G401.6 (cell line): ENCODE measurements at regions not wholly inside any gene's neighbourhood (a gene's known extent, or its start where the extent isn't known, plus 50 kb on each side); places are given as distances from the start of the nearest gene placed in this dataset.
A peak's percentile ranks its signal among the peaks of the same experiment; 100 is the strongest.

Experiments
- FAIRE-seq: peaks from 2 replicates; lab custom pipeline; 2012; peaks lifted over from hg19 to GRCh38; lab: Jason Lieb, UNC

- no peak for FAIRE-seq
These were observed 181.1 kb downstream of the SEC14L1 start for GRCh38 chr17:77321649-77322513.

GRCh38 chr17:77322514-77323412 is 182.0 kb downstream of the SEC14L1 start:
- peak; percentile 94 for FAIRE-seq

- FAIRE-seq, result no peak
These were observed 182.8 kb downstream of the SEC14L1 start for GRCh38 chr17:77323413-77324171.

- no peak for FAIRE-seq
These were observed 183.5 kb downstream of the SEC14L1 start for GRCh38 chr17:77324227-77324626.

GRCh38 chr17:77325577-77326075 is 184.9 kb downstream of the SEC14L1 start:
- no peak for FAIRE-seq

- no peak for FAIRE-seq
These were observed 185.4 kb downstream of the SEC14L1 start for GRCh38 chr17:77326076-77326591.

GRCh38 chr17:77326636-77327035 is 185.9 kb downstream of the SEC14L1 start:
- no peak for FAIRE-seq

- FAIRE-seq, result no peak
These were observed 186.4 kb downstream of the SEC14L1 start for GRCh38 chr17:77327181-77327565.

GRCh38 chr17:77327566-77328464 is 187.0 kb downstream of the SEC14L1 start:
- FAIRE-seq, result no peak

GRCh38 chr17:77328823-77329740 is 188.3 kb downstream of the SEC14L1 start:
- no peak for FAIRE-seq

- FAIRE-seq, result no peak
These were observed 189.2 kb downstream of the SEC14L1 start for GRCh38 chr17:77329741-77330531.

- FAIRE-seq, result no peak
These were observed 189.9 kb downstream of the SEC14L1 start for GRCh38 chr17:77330602-77331081.

- peak; percentile 17 for FAIRE-seq
These were observed 190.6 kb downstream of the SEC14L1 start for GRCh38 chr17:77331301-77331864.

GRCh38 chr17:77332034-77332971 is 191.5 kb downstream of the SEC14L1 start:
- no peak for FAIRE-seq

GRCh38 chr17:77332981-77333685 is 192.4 kb downstream of the SEC14L1 start:
- no peak for FAIRE-seq

GRCh38 chr17:77337150-77337549 is 196.4 kb downstream of the SEC14L1 start:
- no peak for FAIRE-seq
